HEK293T (cell line): ENCODE measurements at regions not wholly inside any gene's neighbourhood (a gene's known extent, or its start where the extent isn't known, plus 50 kb on each side); places are given as distances from the start of the nearest gene placed in this dataset.

Source experiments
- ARNT ChIP-seq: fragments of 450-650 bp; IDR thresholded peaks from 2 replicates; pipeline ENCODE4 v1.6.1; 2017; ENCODE audit warnings: mild to moderate bottlenecking
- BHLHE40 ChIP-seq: fragments of 450-650 bp; IDR thresholded peaks from 2 replicates; pipeline ENCODE4 v1.6.1; 2016; ENCODE audit warnings: mild to moderate bottlenecking, moderate library complexity, borderline replicate concordance
- ELF4 ChIP-seq: fragments of 450-650 bp; IDR thresholded peaks from 2 replicates; pipeline ENCODE4 v1.6.1; 2017; ENCODE audit warnings: antibody characterized with exemption
- FOXK2 ChIP-seq: fragments of 450-650 bp; IDR thresholded peaks from 2 replicates; pipeline ENCODE4 v1.6.1; 2016; ENCODE audit warnings: mild to moderate bottlenecking
- FOXM1 ChIP-seq: fragments of 450-650 bp; IDR thresholded peaks from 2 replicates; pipeline ENCODE4 v1.6.1; 2017; ENCODE audit warnings: mild to moderate bottlenecking, borderline replicate concordance
- L3MBTL2 ChIP-seq: fragments of 450-650 bp; conservative IDR thresholded peaks from 2 replicates; pipeline ENCODE4 v1.6.1; 2016; ENCODE audit warnings: mild to moderate bottlenecking
- NFRKB ChIP-seq: fragments of 450-650 bp; IDR thresholded peaks from 2 replicates; pipeline ENCODE4 v1.6.1; 2016; ENCODE audit warnings: mild to moderate bottlenecking, moderate library complexity
- PKNOX1 ChIP-seq: fragments of 450-650 bp; IDR thresholded peaks from 2 replicates; pipeline ENCODE4 v1.6.1; 2016
- SP1 ChIP-seq: fragments of 450-650 bp; IDR thresholded peaks from 2 replicates; pipeline ENCODE4 v1.6.1; 2017
- SUZ12 ChIP-seq: fragments of 450-650 bp; IDR thresholded peaks from 2 replicates; pipeline ENCODE4 v1.6.1; 2016; ENCODE audit warnings: mild to moderate bottlenecking
- TARDBP ChIP-seq: fragments of 450-650 bp; IDR thresholded peaks from 2 replicates; pipeline ENCODE4 v1.6.1; 2016
- ZNF384 ChIP-seq: fragments of 450-650 bp; IDR thresholded peaks from 2 replicates; pipeline ENCODE4 v1.6.1; 2016

GRCh38 chr15:29903785-29904464 is 81.7 kb upstream of the TJP1 start:
- TF ChIP-seq ELF4: no peak
- TF ChIP-seq L3MBTL2: no peak
- TF ChIP-seq NFRKB: no peak
- no peak for TF ChIP-seq TARDBP
- no peak for TF ChIP-seq ARNT
- TF ChIP-seq ZNF384: no peak
- TF ChIP-seq SP1: no peak
- TF ChIP-seq FOXK2: no peak
- TF ChIP-seq FOXM1: no peak
- TF ChIP-seq BHLHE40: no peak
- TF ChIP-seq SUZ12: no peak
- TF ChIP-seq PKNOX1: no peak
